ENCODE measurements at regions not wholly inside any gene's neighbourhood (a gene's known extent, or its start where the extent isn't known, plus 50 kb on each side); places are given as distances from the start of the nearest gene placed in this dataset.

- H2BK120ac ChIP-seq (ENCODE audit: low read depth, low read length): no peak overlapping the region
- no peak for DNase-seq (ENCODE audit: low spot score)
- H3K36me3 ChIP-seq (replicated peaks in 1 of 2; ENCODE audit: control insufficient read depth in 2 of 2, insufficient read depth in 2 of 2, low read length in 2 of 2): no peaks in the 10 kb centered on the region
- no peak overlapping the region for H3K23ac ChIP-seq (ENCODE audit: low read depth, low read length, poor library complexity)
- no peak overlapping the region for H2BK5ac ChIP-seq (ENCODE audit: low read length)
- H3K27ac ChIP-seq (replicated peaks; ENCODE audit: low read length): no peak overlapping the region
- H4K91ac ChIP-seq (ENCODE audit: low read depth, low read length, poor library complexity): no peak overlapping the region
- no peak overlapping the region for H4K8ac ChIP-seq (ENCODE audit: low read depth, low read length)
- no peak overlapping the region for H3K4ac ChIP-seq (ENCODE audit: low read length)
- H3K79me1 ChIP-seq (ENCODE audit: low read depth, low read length): no peaks in the 10 kb centered on the region
- H3K9me3 ChIP-seq (replicated peaks in 1 of 2; ENCODE audit: control insufficient read depth in 2 of 2, insufficient read depth in 1 of 2, low read depth in 1 of 2, low read length in 2 of 2): peaks cover 0 to 3% of the 10 kb centered on the region in 2 donors
- H2AFZ ChIP-seq (ENCODE audit: low read length): no peak overlapping the region
- peaks cover 0 to 4% (median 0%) of the 10 kb centered on the region in 3 experiments for H3K27me3 ChIP-seq (ENCODE audit: control insufficient read depth in 3 of 3, insufficient read depth in 3 of 3, low read depth in 1 of 3, low read length in 3 of 3)
- no peak overlapping the region for H2AK5ac ChIP-seq (ENCODE audit: low read depth, low read length)
- H3K18ac ChIP-seq (ENCODE audit: low read length): no peak overlapping the region
- no peak overlapping the region for H3K4me3 ChIP-seq (ENCODE audit: low read length in 2 of 2)
- no peak overlapping the region for H3K14ac ChIP-seq (ENCODE audit: low read length)
- H2BK15ac ChIP-seq (ENCODE audit: low read length): no peak overlapping the region
- no peak overlapping the region for H3K9ac ChIP-seq (ENCODE audit: low read depth, low read length, poor library complexity)
- no peak overlapping the region for H2BK12ac ChIP-seq (ENCODE audit: low read length)
- H3K4me2 ChIP-seq (ENCODE audit: insufficient read depth, low read length, poor library complexity, severe bottlenecking): no peak overlapping the region
- WGBS, 2 donors (ENCODE audit: extremely low coverage in 2 of 2, insufficient read length in 2 of 2, insufficient replicate concordance in 1 of 2): no CpG with 5 or more reads among the region's 20 CpGs
- peaks cover 0 to 2% of the 10 kb centered on the region in 2 donors for H3K4me1 ChIP-seq (ENCODE audit: control insufficient read depth in 2 of 2, insufficient read depth in 1 of 2, low read depth in 1 of 2, low read length in 2 of 2)
Measured at GRCh38 chr18:75131381-75132000, 77.4 kb downstream of the PTGR3 start.

DNA sequence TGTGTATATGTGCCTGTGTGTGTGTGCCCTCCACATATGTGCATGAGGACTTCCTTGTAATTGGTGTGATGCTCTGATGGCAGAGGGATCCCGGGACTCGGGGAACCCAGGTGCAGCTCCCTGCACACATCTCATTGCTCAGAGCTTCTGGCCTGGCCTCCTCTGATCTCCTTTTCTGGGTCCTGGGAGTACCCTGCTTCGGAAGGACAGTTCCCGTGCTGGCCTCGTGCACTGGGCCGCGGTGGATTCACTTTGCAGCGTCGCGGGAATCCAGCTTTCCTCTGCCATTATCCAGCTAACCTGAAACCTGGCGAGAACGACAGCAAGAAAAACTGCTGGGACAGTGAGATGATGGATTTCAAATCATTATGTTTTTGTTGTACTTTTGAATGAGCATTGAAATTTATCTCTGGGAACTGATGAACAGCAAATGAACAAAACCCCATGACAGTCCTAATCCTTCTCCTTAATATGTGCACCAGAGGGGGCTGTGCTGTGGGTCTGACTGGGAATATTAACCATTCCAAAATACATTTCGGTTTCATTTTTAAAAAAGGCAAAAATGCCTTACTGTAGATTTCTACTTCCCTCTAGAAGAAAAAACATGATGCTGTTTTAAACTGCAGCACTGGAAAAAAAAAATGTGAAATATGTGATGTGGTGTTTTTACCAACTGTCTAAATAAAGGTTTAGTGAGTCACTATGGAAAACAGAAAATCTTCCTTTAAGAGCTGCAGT lies 78.2 kb downstream of the PTGR3 start:
- Histone ChIP-seq H3K14ac (ENCODE audit: low read length) (no peak overlapping the region), H4K91ac (ENCODE audit: low read depth, low read length, poor library complexity) (no peak overlapping the region), H3K9ac (ENCODE audit: low read depth, low read length, poor library complexity) (no peak overlapping the region), H3K4me1 (ENCODE audit: control insufficient read depth in 2 of 2, insufficient read depth in 1 of 2, low read depth in 1 of 2, low read length in 2 of 2) (peaks cover 0 to 2% of the 10 kb centered on the region in 2 donors), H3K4me2 (ENCODE audit: insufficient read depth, low read length, poor library complexity, severe bottlenecking) (no peak overlapping the region), H3K79me1 (ENCODE audit: low read depth, low read length) (no peaks in the 10 kb centered on the region), H3K27me3 (ENCODE audit: control insufficient read depth in 3 of 3, insufficient read depth in 3 of 3, low read depth in 1 of 3, low read length in 3 of 3) (peaks cover 0 to 4% (median 0%) of the 10 kb centered on the region in 3 experiments), H2BK120ac (ENCODE audit: low read depth, low read length) (no peak overlapping the region), H3K18ac (ENCODE audit: low read length) (no peak overlapping the region), H3K9me3 (replicated peaks in 1 of 2; ENCODE audit: control insufficient read depth in 2 of 2, insufficient read depth in 1 of 2, low read depth in 1 of 2, low read length in 2 of 2) (peaks cover 0 to 3% of the 10 kb centered on the region in 2 donors), H2BK15ac (ENCODE audit: low read length) (no peak overlapping the region), H3K36me3 (replicated peaks in 1 of 2; ENCODE audit: control insufficient read depth in 2 of 2, insufficient read depth in 2 of 2, low read length in 2 of 2) (no peaks in the 10 kb centered on the region), H3K27ac (replicated peaks; ENCODE audit: low read length) (no peak overlapping the region), H3K4ac (ENCODE audit: low read length) (no peak overlapping the region), H2AK5ac (ENCODE audit: low read depth, low read length) (no peak overlapping the region), H3K4me3 (ENCODE audit: low read length in 2 of 2) (no peak overlapping the region), H4K8ac (ENCODE audit: low read depth, low read length) (no peak overlapping the region), H2BK5ac (ENCODE audit: low read length) (no peak overlapping the region), H2AFZ (ENCODE audit: low read length) (no peak overlapping the region), H2BK12ac (ENCODE audit: low read length) (no peak overlapping the region), H3K23ac (ENCODE audit: low read depth, low read length, poor library complexity) (no peak overlapping the region)
- WGBS, 2 donors (ENCODE audit: extremely low coverage in 2 of 2, insufficient read length in 2 of 2, insufficient replicate concordance in 1 of 2): no CpG with 5 or more reads among the region's 13 CpGs
- DNase-seq (ENCODE audit: low spot score): no peak

GRCh38 chr18:75129717-75130477 lies 79.0 kb downstream of the PTGR3 start:
- Histone ChIP-seq H2AFZ (ENCODE audit: low read length) (no peak overlapping the region), H2BK12ac (ENCODE audit: low read length) (no peak overlapping the region), H3K79me1 (ENCODE audit: low read depth, low read length) (no peaks in the 10 kb centered on the region), H3K4ac (ENCODE audit: low read length) (no peak overlapping the region), H2BK120ac (ENCODE audit: low read depth, low read length) (peak overlapping the region; percentile 13), H2BK5ac (ENCODE audit: low read length) (no peak overlapping the region), H4K8ac (ENCODE audit: low read depth, low read length) (peak overlapping the region; percentile 5), H3K4me2 (ENCODE audit: insufficient read depth, low read length, poor library complexity, severe bottlenecking) (no peak overlapping the region), H3K4me1 (ENCODE audit: control insufficient read depth in 2 of 2, insufficient read depth in 1 of 2, low read depth in 1 of 2, low read length in 2 of 2) (peaks cover 0 to 2% of the 10 kb centered on the region in 2 donors), H3K14ac (ENCODE audit: low read length) (no peak overlapping the region), H2BK15ac (ENCODE audit: low read length) (peak overlapping the region; percentile 75), H3K23ac (ENCODE audit: low read depth, low read length, poor library complexity) (no peak overlapping the region), H3K27me3 (ENCODE audit: control insufficient read depth in 3 of 3, insufficient read depth in 3 of 3, low read depth in 1 of 3, low read length in 3 of 3) (peaks cover 0 to 4% (median 0%) of the 10 kb centered on the region in 3 experiments), H3K4me3 (ENCODE audit: low read length in 2 of 2) (peak overlapping the region in 1 of 2 donors; percentile 21), H4K91ac (ENCODE audit: low read depth, low read length, poor library complexity) (no peak overlapping the region), H3K36me3 (replicated peaks in 1 of 2; ENCODE audit: control insufficient read depth in 2 of 2, insufficient read depth in 2 of 2, low read length in 2 of 2) (no peaks in the 10 kb centered on the region), H3K9me3 (replicated peaks in 1 of 2; ENCODE audit: control insufficient read depth in 2 of 2, insufficient read depth in 1 of 2, low read depth in 1 of 2, low read length in 2 of 2) (no peaks in the 10 kb centered on the region), H3K9ac (ENCODE audit: low read depth, low read length, poor library complexity) (peak overlapping the region; percentile 56), H3K18ac (ENCODE audit: low read length) (peak overlapping the region; percentile 85), H3K27ac (replicated peaks; ENCODE audit: low read length) (no peak overlapping the region), H2AK5ac (ENCODE audit: low read depth, low read length) (no peak overlapping the region)
- WGBS, 2 donors (ENCODE audit: extremely low coverage in 2 of 2, insufficient read length in 2 of 2, insufficient replicate concordance in 1 of 2): no CpG with 5 or more reads among the region's 18 CpGs
- no peak for DNase-seq (ENCODE audit: low spot score)
